GM12891 (cell line): ENCODE measurements at regions not wholly inside any gene's neighbourhood (a gene's known extent, or its start where the extent isn't known, plus 50 kb on each side); places are given as distances from the start of the nearest gene placed in this dataset.
"Not testable (repeated sequence)": the region's sequence is repeated elsewhere in the genome, so short reads cannot be mapped to it uniquely, and the experiment has no call there.

Experiments used
- DNase-seq: peaks from one replicate; pipeline ENCODE4 v3.0.0; 2011; ENCODE audit warnings: low spot score; ENCODE audit not compliant: insufficient read length
- FAIRE-seq: peaks from 2 replicates; lab custom pipeline; 2011; peaks lifted over from hg19 to GRCh38; lab: Jason Lieb, UNC
- PAX5 ChIP-seq: IDR thresholded peaks from 2 replicates; pipeline ENCODE4 v1.6.1; 2011; ENCODE audit warnings: low read length, moderate library complexity, mild to moderate bottlenecking; ENCODE audit not compliant: insufficient read depth, severe bottlenecking
- POLR2A ChIP-seq: IDR thresholded peaks from 2 replicates; pipeline ENCODE4 v1.6.1; 2011; ENCODE audit warnings: low read depth, low read length, control low read depth
- POLR2AphosphoS5 ChIP-seq: IDR thresholded peaks from 2 replicates; pipeline ENCODE4 v1.6.1; 2011; ENCODE audit warnings: low read depth, low read length, control low read depth
- POU2F2 ChIP-seq: IDR thresholded peaks from 2 replicates; pipeline ENCODE4 v1.6.1; 2011; ENCODE audit warnings: low read depth, mild to moderate bottlenecking, control low read depth, low read length, moderate library complexity
- SPI1 ChIP-seq: IDR thresholded peaks from 2 replicates; pipeline ENCODE4 v1.6.1; 2011; ENCODE audit warnings: low read depth, low read length, control low read depth
- TAF1 ChIP-seq: IDR thresholded peaks from 2 replicates; pipeline ENCODE4 v1.6.1; 2011; ENCODE audit warnings: low read depth, low read length, control low read depth

GRCh38 chr5:30156156-30156555 lies 1037.3 kb upstream of the CDH6 start:
- TF ChIP-seq POLR2AphosphoS5 (no peak), POLR2A (no peak), PAX5 (no peak), POU2F2 (no peak), SPI1 (no peak), TAF1 (no peak)
- DNase-seq (no peak), FAIRE-seq (no peak)

GRCh38 chr5:30152431-30152830 lies 1041.1 kb upstream of the CDH6 start:
- DNase-seq (no peak), FAIRE-seq (no peak)
- no peak for TF ChIP-seq POU2F2
- no peak for TF ChIP-seq TAF1
- TF ChIP-seq POLR2A = no peak
- no peak for TF ChIP-seq PAX5
- no peak for TF ChIP-seq SPI1
- TF ChIP-seq POLR2AphosphoS5 = no peak

GRCh38 chr5:30150231-30150630 lies 1043.3 kb upstream of the CDH6 start:
- DNase-seq = no peak
- no peak for TF ChIP-seq SPI1
- no peak for TF ChIP-seq POU2F2
- TF ChIP-seq POLR2A = no peak
- no peak for TF ChIP-seq TAF1
- TF ChIP-seq PAX5 = no peak
- TF ChIP-seq POLR2AphosphoS5 = no peak
- FAIRE-seq = no peak

- TF ChIP-seq POU2F2 (no peak), SPI1 (no peak), POLR2A (no peak), TAF1 (no peak), POLR2AphosphoS5 (no peak), PAX5 (no peak)
Observed at GRCh38 chr5:30149526-30149925, 1044.0 kb upstream of the CDH6 start.

GRCh38 chr5:30147976-30148375 lies 1045.5 kb upstream of the CDH6 start:
- TF ChIP-seq TAF1 (no peak), POLR2AphosphoS5 (no peak), SPI1 (no peak), POU2F2 (no peak), POLR2A (no peak), PAX5 (no peak)
- FAIRE-seq (no peak), DNase-seq (no peak)

More at GRCh38 chr5:30149526-30149925, 1044.0 kb upstream of the CDH6 start:
- DNase-seq (no peak), FAIRE-seq (no peak)

- FAIRE-seq, DNase-seq: not testable (repeated sequence)
Observed at GRCh38 chr5:30144059-30144458, 1049.4 kb upstream of the CDH6 start.

- no peak for DNase-seq
- FAIRE-seq = no peak
- TF ChIP-seq PAX5 = no peak
- TF ChIP-seq POLR2AphosphoS5 = no peak
- TF ChIP-seq SPI1 = no peak
- TF ChIP-seq POLR2A = no peak
- no peak for TF ChIP-seq TAF1
- TF ChIP-seq POU2F2 = no peak
Observed at GRCh38 chr5:30142432-30142831, 1051.1 kb upstream of the CDH6 start.

- FAIRE-seq (no peak), DNase-seq (no peak)
- TF ChIP-seq SPI1 (no peak), POU2F2 (no peak), PAX5 (no peak), TAF1 (no peak), POLR2AphosphoS5 (no peak), POLR2A (no peak)
Observed at GRCh38 chr5:30121043-30121442, 1072.4 kb upstream of the CDH6 start.

GRCh38 chr5:30117135-30117534 lies 1076.4 kb upstream of the CDH6 start:
- FAIRE-seq (no peak), DNase-seq (no peak)
- TF ChIP-seq POU2F2 (no peak), PAX5 (no peak), SPI1 (no peak), POLR2AphosphoS5 (no peak), TAF1 (no peak), POLR2A (no peak)

GRCh38 chr5:30113542-30113941 lies 1079.9 kb upstream of the CDH6 start:
- TF ChIP-seq SPI1 (no peak), POLR2A (no peak), PAX5 (no peak), TAF1 (no peak), POLR2AphosphoS5 (no peak), POU2F2 (no peak)
- FAIRE-seq = no peak
- no peak for DNase-seq
